GM12891 (cell line): ENCODE measurements at regions not wholly inside any gene's neighbourhood (a gene's known extent, or its start where the extent isn't known, plus 50 kb on each side); places are given as distances from the start of the nearest gene placed in this dataset.
"Not testable (repeated sequence)": the region's sequence is repeated elsewhere in the genome, so short reads cannot be mapped to it uniquely, and the experiment has no call there.

ENCODE experiments used
- DNase-seq: peaks from one replicate; pipeline ENCODE4 v3.0.0; 2011; ENCODE audit warnings: low spot score; ENCODE audit not compliant: insufficient read length
- FAIRE-seq: peaks from 2 replicates; lab custom pipeline; 2011; peaks lifted over from hg19 to GRCh38; lab: Jason Lieb, UNC
- PAX5 ChIP-seq: IDR thresholded peaks from 2 replicates; pipeline ENCODE4 v1.6.1; 2011; ENCODE audit warnings: low read length, moderate library complexity, mild to moderate bottlenecking; ENCODE audit not compliant: insufficient read depth, severe bottlenecking
- POLR2A ChIP-seq: IDR thresholded peaks from 2 replicates; pipeline ENCODE4 v1.6.1; 2011; ENCODE audit warnings: low read depth, low read length, control low read depth
- POLR2AphosphoS5 ChIP-seq: IDR thresholded peaks from 2 replicates; pipeline ENCODE4 v1.6.1; 2011; ENCODE audit warnings: low read depth, low read length, control low read depth
- POU2F2 ChIP-seq: IDR thresholded peaks from 2 replicates; pipeline ENCODE4 v1.6.1; 2011; ENCODE audit warnings: low read depth, mild to moderate bottlenecking, control low read depth, low read length, moderate library complexity
- SPI1 ChIP-seq: IDR thresholded peaks from 2 replicates; pipeline ENCODE4 v1.6.1; 2011; ENCODE audit warnings: low read depth, low read length, control low read depth
- TAF1 ChIP-seq: IDR thresholded peaks from 2 replicates; pipeline ENCODE4 v1.6.1; 2011; ENCODE audit warnings: low read depth, low read length, control low read depth

GRCh38 chr13:88235441-88235840, 564.3 kb downstream of the SLITRK5 start:
- no peak for DNase-seq
- no peak for TF ChIP-seq POLR2A
- TF ChIP-seq POLR2AphosphoS5, result no peak
- TF ChIP-seq PAX5, result no peak
- no peak for TF ChIP-seq SPI1
- no peak for TF ChIP-seq TAF1
- TF ChIP-seq POU2F2, result no peak
- no peak for FAIRE-seq

- TF ChIP-seq POLR2AphosphoS5, result no peak
- no peak for TF ChIP-seq POLR2A
- no peak for TF ChIP-seq POU2F2
- TF ChIP-seq SPI1, result no peak
- no peak for TF ChIP-seq PAX5
- TF ChIP-seq TAF1, result no peak
- FAIRE-seq, result no peak
- DNase-seq, result no peak
Measured at GRCh38 chr13:88246239-88246638, 575.1 kb downstream of the SLITRK5 start.

GRCh38 chr13:88248393-88248792, 577.2 kb downstream of the SLITRK5 start:
- FAIRE-seq, result no peak
- DNase-seq, result no peak
- TF ChIP-seq POLR2AphosphoS5, result no peak
- TF ChIP-seq TAF1, result no peak
- no peak for TF ChIP-seq POLR2A
- TF ChIP-seq POU2F2, result no peak
- TF ChIP-seq PAX5, result no peak
- no peak for TF ChIP-seq SPI1

DNA sequence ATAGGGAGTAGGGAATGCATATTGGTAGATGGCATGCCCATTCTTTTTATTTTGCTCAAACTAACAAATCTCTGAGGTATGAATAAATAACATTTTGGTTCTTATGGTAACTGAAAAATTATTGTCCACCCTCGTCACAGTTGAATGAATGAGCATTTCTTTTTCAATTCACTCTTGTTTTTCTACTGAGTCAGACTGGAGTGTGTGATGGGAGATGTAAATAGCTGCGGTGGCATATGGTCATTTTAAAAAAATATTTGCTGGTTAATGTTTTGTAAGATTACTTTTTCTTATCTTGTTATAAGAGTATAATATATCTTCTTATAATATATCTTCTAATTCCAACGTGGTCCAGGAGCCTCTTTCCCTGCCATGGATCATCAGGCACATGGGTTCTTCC, 586.5 kb downstream of the SLITRK5 start:
- DNase-seq (no peak), FAIRE-seq (no peak)
- no peak for TF ChIP-seq POLR2A
- TF ChIP-seq SPI1, result no peak
- TF ChIP-seq POLR2AphosphoS5, result no peak
- TF ChIP-seq PAX5, result no peak
- no peak for TF ChIP-seq POU2F2
- no peak for TF ChIP-seq TAF1

- TF ChIP-seq POLR2A (no peak), POU2F2 (no peak), TAF1 (no peak), PAX5 (no peak)
- FAIRE-seq, result no peak
- DNase-seq, result no peak
Measured at GRCh38 chr13:88263808-88264207, 592.6 kb downstream of the SLITRK5 start.

- TF ChIP-seq TAF1 (no peak), POU2F2 (no peak), PAX5 (no peak), SPI1 (no peak), POLR2AphosphoS5 (no peak), POLR2A (no peak)
- DNase-seq, result no peak
- no peak for FAIRE-seq
Measured at GRCh38 chr13:88281841-88282240, 610.7 kb downstream of the SLITRK5 start.

- no peak for TF ChIP-seq TAF1
- TF ChIP-seq POLR2AphosphoS5, result no peak
- no peak for TF ChIP-seq PAX5
- TF ChIP-seq SPI1, result no peak
- no peak for TF ChIP-seq POLR2A
- no peak for TF ChIP-seq POU2F2
- no peak for FAIRE-seq
- DNase-seq, result no peak
Measured at GRCh38 chr13:88285329-88285728, 614.2 kb downstream of the SLITRK5 start.

DNA sequence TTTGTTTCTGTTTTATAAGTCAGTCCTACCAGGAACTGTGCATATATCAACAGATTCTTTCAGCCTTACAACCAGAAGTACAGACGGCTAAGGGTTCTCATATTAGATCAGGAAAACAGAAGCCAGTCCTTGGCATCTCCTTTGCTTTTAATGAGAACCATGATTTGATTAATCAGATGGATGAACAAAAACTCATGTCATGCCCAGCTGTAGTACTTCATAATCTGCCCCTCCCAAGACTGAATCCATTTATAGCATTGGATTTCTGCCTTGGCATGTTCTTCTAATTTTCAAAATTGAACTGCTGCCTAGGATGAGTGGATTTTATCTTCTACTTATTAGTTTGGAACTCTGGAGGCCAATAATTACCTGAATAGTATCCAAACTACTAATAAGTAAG, 617.2 kb downstream of the SLITRK5 start:
- no peak for DNase-seq
- TF ChIP-seq TAF1 (no peak), PAX5 (no peak), POLR2A (no peak), SPI1 (no peak), POLR2AphosphoS5 (no peak), POU2F2 (no peak)
- FAIRE-seq, result no peak

DNA sequence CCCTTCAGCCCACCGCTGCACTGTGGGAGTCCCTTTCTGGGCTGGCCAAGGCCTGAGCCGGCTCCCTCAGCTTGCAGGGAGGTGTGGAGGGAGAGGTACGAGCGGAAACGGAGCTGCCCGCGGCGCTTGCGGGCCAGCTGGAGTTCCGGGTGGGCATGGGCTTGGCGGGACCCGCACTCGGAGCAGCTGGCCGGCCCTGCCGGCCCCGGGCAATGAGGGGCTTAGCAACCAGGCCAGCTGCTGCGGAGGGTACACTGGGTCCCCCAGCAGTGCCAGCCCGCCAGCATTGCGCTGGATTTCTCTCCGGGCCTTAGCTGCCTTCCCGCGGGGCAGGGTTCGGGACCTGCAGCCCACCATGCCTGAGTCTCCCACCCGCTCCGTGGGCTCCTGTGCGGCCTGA, 620.6 kb downstream of the SLITRK5 start:
- not testable (repeated sequence) for DNase-seq, FAIRE-seq

- DNase-seq, result no peak
- TF ChIP-seq POU2F2 (no peak), TAF1 (no peak), SPI1 (no peak), POLR2AphosphoS5 (no peak), PAX5 (no peak), POLR2A (no peak)
- no peak for FAIRE-seq
Measured at GRCh38 chr13:88294368-88294767, 623.2 kb downstream of the SLITRK5 start.

DNA sequence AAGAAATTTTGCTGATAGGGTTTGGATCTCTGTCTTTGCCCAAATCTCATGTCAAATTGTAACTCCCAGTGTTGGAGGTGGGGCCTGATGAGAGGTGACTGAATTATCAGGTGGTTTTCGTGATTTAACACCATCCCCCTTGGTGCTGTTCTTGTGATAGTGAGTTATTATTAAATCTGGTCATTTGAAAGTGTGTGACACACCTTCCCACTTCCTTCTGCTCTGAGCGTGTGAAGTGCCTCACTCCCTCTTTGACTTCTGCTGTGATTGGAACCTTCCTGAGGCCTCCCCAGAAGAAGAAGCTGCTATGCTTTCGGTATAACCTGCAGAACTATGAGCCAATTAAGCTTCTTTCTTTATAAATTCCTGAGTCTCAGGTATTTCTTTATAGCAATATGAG, 632.0 kb downstream of the SLITRK5 start:
- FAIRE-seq, result no peak
- DNase-seq, result no peak
- TF ChIP-seq PAX5 (no peak), POLR2A (no peak), SPI1 (no peak), POU2F2 (no peak), POLR2AphosphoS5 (no peak), TAF1 (no peak)
